ENCODE measurements at regions not wholly inside any gene's neighbourhood (a gene's known extent, or its start where the extent isn't known, plus 50 kb on each side); places are given as distances from the start of the nearest gene placed in this dataset.

DNA sequence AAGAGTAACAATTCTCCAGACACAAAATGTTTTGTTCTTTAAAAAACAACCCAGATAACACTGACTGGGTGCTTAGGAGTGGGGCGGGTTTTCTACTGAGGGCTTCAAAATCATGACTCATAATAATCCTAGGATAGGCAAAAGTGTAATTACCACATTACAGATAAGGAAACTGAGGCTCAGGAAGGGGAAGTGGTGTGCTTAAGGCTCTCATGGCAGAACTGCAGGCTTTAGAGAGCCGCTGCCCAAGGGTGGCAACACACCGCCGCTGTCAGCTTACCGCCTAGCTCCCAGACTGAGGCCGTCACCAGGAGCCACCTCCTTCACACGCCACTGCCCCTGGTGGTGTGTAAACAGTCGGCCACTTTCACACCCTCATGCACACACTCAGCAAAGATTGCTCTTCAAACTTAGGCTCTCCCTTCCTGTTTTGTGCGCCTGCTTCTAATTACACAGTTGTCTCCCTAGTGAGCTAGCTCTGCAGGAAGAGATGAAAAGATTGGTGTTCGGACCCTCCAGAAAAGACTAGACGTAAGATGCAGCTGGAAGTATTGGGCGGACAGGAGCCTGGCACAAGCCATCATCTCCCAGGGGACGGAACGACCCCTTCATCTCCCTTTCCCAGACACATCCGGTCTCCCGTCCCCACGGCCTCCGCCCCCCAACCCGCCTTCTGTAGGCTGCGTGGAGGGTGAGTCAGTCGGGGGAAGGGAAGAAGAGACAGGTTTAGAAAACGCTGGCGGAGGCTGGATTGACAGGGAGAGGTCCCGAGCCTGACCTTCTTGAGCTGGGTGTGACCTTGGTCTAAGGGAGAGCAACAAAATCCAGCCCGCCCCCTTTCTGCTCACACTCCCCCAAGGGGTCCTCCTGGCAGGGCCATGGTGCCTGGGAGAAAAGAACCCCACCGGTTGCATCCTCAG, 162.7 kb downstream of the SYK start:
- WGBS, 3 donors: 60 to 76% (median 70%) methylated on average over 26 of the region's 26 CpGs
- H3K36me3 ChIP-seq (ENCODE audit: control insufficient read depth in 3 of 3, insufficient read depth in 2 of 3, low read depth in 1 of 3, low read length in 3 of 3): no peaks in the 10 kb centered on the region
- peak overlapping the region in 1 of 3 donors; percentile 5 for H3K27ac ChIP-seq (ENCODE audit: low read depth in 1 of 3, low read length in 2 of 3)
- peak; percentile 27 to 41 for DNase-seq
- H3K27me3 ChIP-seq (ENCODE audit: control insufficient read depth in 3 of 3, insufficient read depth in 3 of 3, low read length in 3 of 3): peaks cover 0 to 4% (median 0%) of the 10 kb centered on the region in 3 donors
- FAIRE-seq: no peak
- peaks cover 0 to 5% of the 10 kb centered on the region in 2 donors for H3K9me3 ChIP-seq (ENCODE audit: control insufficient read depth in 2 of 2, insufficient read depth in 1 of 2, low read depth in 1 of 2, low read length in 1 of 2)
- H3K4me1 ChIP-seq (ENCODE audit: control insufficient read depth in 3 of 3, insufficient read depth in 2 of 3, low read depth in 1 of 3, low read length in 2 of 3): no peaks in the 10 kb centered on the region
- no peak overlapping the region for H3K4me3 ChIP-seq (ENCODE audit: low read depth in 1 of 3, low read length in 3 of 3)

DNA sequence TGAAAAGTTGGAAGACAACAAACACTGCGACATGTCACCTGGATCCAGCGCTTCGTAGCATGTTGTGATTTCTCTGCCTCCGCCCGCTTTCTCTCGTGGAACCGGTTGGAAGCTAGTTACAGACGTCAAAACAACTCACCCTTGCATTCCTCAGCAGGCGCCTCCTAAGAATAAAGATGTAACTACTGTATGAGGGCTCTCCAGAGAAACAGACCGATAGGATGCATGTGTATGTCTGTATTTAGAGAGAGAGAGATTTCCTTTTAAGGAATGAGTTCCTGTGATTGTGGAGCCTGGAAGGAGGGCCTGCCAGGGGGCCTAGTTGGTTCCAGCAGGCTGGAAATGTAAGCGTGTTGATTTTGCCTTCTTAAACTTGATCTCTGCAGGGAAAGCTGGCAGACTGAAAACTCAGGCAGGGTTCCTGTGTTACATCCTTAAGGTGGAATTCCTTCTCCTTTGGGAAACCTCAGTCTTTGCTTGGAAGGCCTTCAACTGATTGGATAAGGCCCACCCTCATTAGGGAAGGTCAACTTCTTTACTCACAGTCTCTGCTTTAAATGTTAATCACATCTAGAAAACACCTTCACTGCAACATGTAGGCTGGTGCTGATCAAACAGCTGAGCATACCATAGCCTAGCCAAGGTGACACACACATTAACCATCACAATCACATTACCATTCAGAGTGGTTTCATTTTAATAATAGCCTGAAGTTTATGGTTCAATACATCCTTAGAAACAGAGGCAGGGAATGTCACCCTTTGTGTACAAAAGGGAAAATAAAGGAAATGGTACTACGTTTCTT, 163.8 kb downstream of the SYK start:
- Histone ChIP-seq H3K4me3 (ENCODE audit: low read depth in 1 of 3, low read length in 3 of 3) (no peak overlapping the region), H3K27ac (ENCODE audit: low read depth in 1 of 3, low read length in 2 of 3) (peak overlapping the region in 1 of 3 donors; percentile 5), H3K9me3 (ENCODE audit: control insufficient read depth in 2 of 2, insufficient read depth in 1 of 2, low read depth in 1 of 2, low read length in 1 of 2) (peaks cover 0 to 5% of the 10 kb centered on the region in 2 donors), H3K4me1 (ENCODE audit: control insufficient read depth in 3 of 3, insufficient read depth in 2 of 3, low read depth in 1 of 3, low read length in 2 of 3) (no peaks in the 10 kb centered on the region), H3K36me3 (ENCODE audit: control insufficient read depth in 3 of 3, insufficient read depth in 2 of 3, low read depth in 1 of 3, low read length in 3 of 3) (no peaks in the 10 kb centered on the region), H3K27me3 (ENCODE audit: control insufficient read depth in 3 of 3, insufficient read depth in 3 of 3, low read length in 3 of 3) (peaks cover 0 to 4% (median 0%) of the 10 kb centered on the region in 3 donors)
- WGBS, 3 donors: 77 to 84% (median 78%) methylated on average over 12 of the region's 12 CpGs
- no peak for FAIRE-seq
- no peak for DNase-seq

DNA sequence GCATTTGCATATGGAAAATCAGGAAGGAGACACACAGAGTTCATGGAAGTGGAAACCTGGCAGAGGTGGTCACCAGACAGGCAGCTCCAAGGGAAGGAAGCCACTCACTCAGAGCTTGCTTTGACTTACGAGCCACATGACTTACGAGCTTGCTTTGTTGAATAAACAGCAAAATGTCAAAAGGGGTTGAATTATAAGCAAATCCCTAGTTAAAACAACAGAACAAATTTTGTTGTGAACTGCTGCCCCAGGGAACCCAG, 164.3 kb downstream of the SYK start:
- DNase-seq: no peak
- H3K36me3 ChIP-seq (ENCODE audit: control insufficient read depth in 3 of 3, insufficient read depth in 2 of 3, low read depth in 1 of 3, low read length in 3 of 3): no peaks in the 10 kb centered on the region
- H3K4me1 ChIP-seq (ENCODE audit: control insufficient read depth in 3 of 3, insufficient read depth in 2 of 3, low read depth in 1 of 3, low read length in 2 of 3): no peaks in the 10 kb centered on the region
- WGBS, 3 donors: 68 to 85% (median 84%) methylated on average over 2 of the region's 2 CpGs
- H3K27me3 ChIP-seq (ENCODE audit: control insufficient read depth in 3 of 3, insufficient read depth in 3 of 3, low read length in 3 of 3): no peaks in the 10 kb centered on the region
- no peak overlapping the region for H3K27ac ChIP-seq (ENCODE audit: low read depth in 1 of 3, low read length in 2 of 3)
- no peak overlapping the region for H3K4me3 ChIP-seq (ENCODE audit: low read depth in 1 of 3, low read length in 3 of 3)
- peaks cover 0 to 5% of the 10 kb centered on the region in 2 donors for H3K9me3 ChIP-seq (ENCODE audit: control insufficient read depth in 2 of 2, insufficient read depth in 1 of 2, low read depth in 1 of 2, low read length in 1 of 2)
- no peak for FAIRE-seq

DNA sequence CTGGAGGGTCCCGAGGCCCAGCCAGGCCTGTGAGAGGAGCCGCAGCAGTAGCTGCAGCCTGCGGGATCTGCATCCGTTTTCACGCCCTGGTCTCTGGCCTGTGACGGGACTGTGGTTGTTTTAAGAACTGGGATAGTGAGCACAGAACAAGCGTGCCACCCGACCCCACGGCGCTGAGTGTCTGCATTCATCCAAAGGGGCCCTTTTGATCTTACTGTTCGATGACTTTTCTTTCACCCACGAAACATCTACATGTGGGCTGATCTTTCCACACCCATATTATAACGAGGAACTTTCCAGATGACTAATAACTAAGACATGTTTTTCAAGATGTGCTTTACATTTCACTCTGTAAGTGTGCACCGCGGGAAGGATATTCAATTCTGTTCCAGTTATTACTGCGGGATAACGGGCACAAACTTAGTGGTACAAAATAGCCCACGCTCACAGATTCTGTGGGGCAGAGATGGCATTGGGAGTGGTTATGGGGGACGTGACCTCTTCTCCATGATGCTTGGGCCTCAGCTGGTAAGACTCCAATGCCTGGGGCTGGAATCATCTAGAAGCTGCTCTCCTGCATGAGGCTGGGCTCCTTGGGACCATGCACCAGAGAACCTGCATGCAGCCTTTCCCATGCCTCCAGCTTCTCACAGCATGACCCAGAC, 165.0 kb downstream of the SYK start:
- Histone ChIP-seq H3K4me1 (ENCODE audit: control insufficient read depth in 3 of 3, insufficient read depth in 2 of 3, low read depth in 1 of 3, low read length in 2 of 3) (no peaks in the 10 kb centered on the region), H3K4me3 (ENCODE audit: low read depth in 1 of 3, low read length in 3 of 3) (no peak overlapping the region), H3K9me3 (ENCODE audit: control insufficient read depth in 2 of 2, insufficient read depth in 1 of 2, low read depth in 1 of 2, low read length in 1 of 2) (peaks cover 0 to 5% of the 10 kb centered on the region in 2 donors), H3K36me3 (ENCODE audit: control insufficient read depth in 3 of 3, insufficient read depth in 2 of 3, low read depth in 1 of 3, low read length in 3 of 3) (no peaks in the 10 kb centered on the region), H3K27ac (ENCODE audit: low read depth in 1 of 3, low read length in 2 of 3) (no peak overlapping the region), H3K27me3 (ENCODE audit: control insufficient read depth in 3 of 3, insufficient read depth in 3 of 3, low read length in 3 of 3) (no peaks in the 10 kb centered on the region)
- no peak for DNase-seq
- WGBS, 3 donors: 77 to 80% (median 79%) methylated on average over 19 of the region's 19 CpGs
- no peak for FAIRE-seq

DNA sequence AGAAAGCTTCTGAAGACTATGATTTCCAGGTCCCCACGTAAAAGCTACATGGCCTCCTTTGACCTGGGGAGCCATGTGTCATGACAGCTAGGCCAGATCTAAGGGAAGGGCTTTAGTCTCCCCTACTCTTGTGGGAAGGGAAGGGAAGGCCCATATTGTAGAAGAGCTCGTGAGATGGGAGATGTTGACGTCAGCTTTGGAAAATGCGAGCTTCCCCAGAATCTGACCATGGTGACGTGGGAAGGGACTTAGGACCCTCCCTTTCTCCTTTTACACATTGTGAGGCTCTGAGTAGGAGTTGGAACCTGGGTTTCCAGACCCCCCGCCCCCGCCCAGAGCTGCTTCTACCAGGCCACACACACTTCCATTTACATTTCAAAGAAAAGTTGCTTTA, 165.5 kb downstream of the SYK start:
- peaks cover 0 to 5% of the 10 kb centered on the region in 2 donors for H3K9me3 ChIP-seq (ENCODE audit: control insufficient read depth in 2 of 2, insufficient read depth in 1 of 2, low read depth in 1 of 2, low read length in 1 of 2)
- DNase-seq (no peak), FAIRE-seq (no peak)
- H3K36me3 ChIP-seq (ENCODE audit: control insufficient read depth in 3 of 3, insufficient read depth in 2 of 3, low read depth in 1 of 3, low read length in 3 of 3): no peaks in the 10 kb centered on the region
- H3K4me1 ChIP-seq (ENCODE audit: control insufficient read depth in 3 of 3, insufficient read depth in 2 of 3, low read depth in 1 of 3, low read length in 2 of 3): no peaks in the 10 kb centered on the region
- 91 to 95% (median 95%) methylated on average over 7 of the region's 7 CpGs for WGBS, 3 donors
- H3K27me3 ChIP-seq (ENCODE audit: control insufficient read depth in 3 of 3, insufficient read depth in 3 of 3, low read length in 3 of 3): no peaks in the 10 kb centered on the region
- H3K27ac ChIP-seq (ENCODE audit: low read depth in 1 of 3, low read length in 2 of 3): no peak overlapping the region
- no peak overlapping the region for H3K4me3 ChIP-seq (ENCODE audit: low read depth in 1 of 3, low read length in 3 of 3)

DNA sequence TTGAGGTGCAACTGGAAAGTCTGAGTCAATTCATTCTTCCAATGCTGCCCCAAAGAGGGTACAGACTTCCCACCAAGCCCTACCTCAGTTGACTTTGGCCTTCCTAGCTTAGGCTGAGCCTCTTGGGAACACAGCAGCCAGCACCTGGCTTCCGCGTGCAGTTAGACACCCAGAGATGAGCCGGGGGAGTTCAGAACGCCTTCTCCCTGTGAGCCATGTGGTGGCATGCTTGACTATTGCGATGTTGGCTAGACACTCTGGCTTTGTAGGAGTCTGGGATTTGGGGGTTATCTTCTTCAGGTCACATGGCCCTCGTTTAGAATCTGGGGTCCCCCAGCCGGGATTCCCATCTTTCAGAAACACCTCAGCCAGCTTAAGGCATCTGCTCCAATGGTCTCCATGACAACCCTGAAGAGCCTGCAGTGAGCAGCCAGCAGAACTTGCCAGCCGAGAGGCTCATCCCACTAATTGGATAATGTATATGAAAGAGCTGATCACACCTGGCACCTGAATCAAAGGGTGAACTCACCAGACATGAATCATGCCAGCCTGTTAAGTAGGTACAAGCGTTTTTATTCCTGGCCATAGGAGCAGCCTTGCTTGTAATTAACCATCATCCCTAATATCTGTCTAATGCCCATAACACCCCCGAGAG, 167.5 kb downstream of the SYK start:
- 84 to 92% (median 85%) methylated on average over 10 of the region's 10 CpGs for WGBS, 3 donors

DNA sequence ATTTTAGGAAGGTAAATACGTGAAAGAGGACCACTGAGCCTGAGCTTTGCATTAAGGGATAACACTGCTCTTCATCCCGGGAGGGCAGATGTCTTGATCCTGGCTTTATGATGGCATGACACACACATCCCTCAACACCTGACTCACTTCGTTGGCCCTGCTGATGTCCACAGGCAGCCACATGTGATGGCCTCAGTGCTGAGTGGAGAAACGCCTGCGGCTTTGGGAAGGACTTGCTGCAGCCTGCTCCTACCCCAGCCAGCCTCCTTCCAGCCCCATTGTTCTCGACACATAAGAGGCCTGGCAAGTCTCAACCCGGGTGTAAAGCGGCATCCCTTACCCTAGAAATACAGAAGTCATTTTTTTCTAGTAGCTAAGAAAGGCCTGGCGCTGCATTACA, 169.0 kb downstream of the SYK start:
- Histone ChIP-seq H3K36me3 (ENCODE audit: control insufficient read depth in 3 of 3, insufficient read depth in 2 of 3, low read depth in 1 of 3, low read length in 3 of 3) (no peaks in the 10 kb centered on the region), H3K9me3 (ENCODE audit: control insufficient read depth in 2 of 2, insufficient read depth in 1 of 2, low read depth in 1 of 2, low read length in 1 of 2) (no peaks in the 10 kb centered on the region), H3K4me1 (ENCODE audit: control insufficient read depth in 3 of 3, insufficient read depth in 2 of 3, low read depth in 1 of 3, low read length in 2 of 3) (no peaks in the 10 kb centered on the region), H3K27ac (ENCODE audit: low read depth in 1 of 3, low read length in 2 of 3) (no peak overlapping the region), H3K4me3 (ENCODE audit: low read depth in 1 of 3, low read length in 3 of 3) (no peak overlapping the region), H3K27me3 (ENCODE audit: control insufficient read depth in 3 of 3, insufficient read depth in 3 of 3, low read length in 3 of 3) (no peaks in the 10 kb centered on the region)
- DNase-seq (no peak), FAIRE-seq (no peak)
- 84 to 89% (median 87%) methylated on average over 9 of the region's 9 CpGs for WGBS, 3 donors

More for the DNA sequence above, 167.5 kb downstream of the SYK start:
- Histone ChIP-seq H3K4me1 (ENCODE audit: control insufficient read depth in 3 of 3, insufficient read depth in 2 of 3, low read depth in 1 of 3, low read length in 2 of 3) (no peaks in the 10 kb centered on the region), H3K9me3 (ENCODE audit: control insufficient read depth in 2 of 2, insufficient read depth in 1 of 2, low read depth in 1 of 2, low read length in 1 of 2) (no peaks in the 10 kb centered on the region), H3K27ac (ENCODE audit: low read depth in 1 of 3, low read length in 2 of 3) (no peak overlapping the region), H3K27me3 (ENCODE audit: control insufficient read depth in 3 of 3, insufficient read depth in 3 of 3, low read length in 3 of 3) (no peaks in the 10 kb centered on the region), H3K36me3 (ENCODE audit: control insufficient read depth in 3 of 3, insufficient read depth in 2 of 3, low read depth in 1 of 3, low read length in 3 of 3) (no peaks in the 10 kb centered on the region), H3K4me3 (ENCODE audit: low read depth in 1 of 3, low read length in 3 of 3) (no peak overlapping the region)
- no peak for DNase-seq
- FAIRE-seq: no peak

DNA sequence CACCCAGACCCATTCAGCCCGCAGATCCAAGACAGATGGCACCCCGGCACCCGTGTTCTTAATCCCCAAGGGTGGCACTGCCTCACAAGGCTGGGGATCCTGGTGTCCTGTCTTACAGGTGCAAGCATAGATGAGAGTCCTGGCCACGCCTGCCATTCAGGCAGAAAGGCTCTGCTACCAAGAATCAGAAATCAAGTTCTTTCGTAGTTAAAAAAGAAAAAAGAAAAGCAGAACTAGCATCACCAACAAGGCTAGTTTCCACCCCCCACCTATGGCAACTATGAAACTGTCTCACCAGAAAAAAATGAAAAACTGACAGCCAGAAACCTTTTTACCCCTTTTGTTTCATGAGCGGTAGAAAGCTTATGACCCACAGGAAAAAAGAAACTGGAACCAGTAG, 170.4 kb downstream of the SYK start:
- Histone ChIP-seq H3K27ac (ENCODE audit: low read depth in 1 of 3, low read length in 2 of 3) (peak overlapping the region in 1 of 3 donors; percentile 75), H3K4me3 (ENCODE audit: low read depth in 1 of 3, low read length in 3 of 3) (no peak overlapping the region), H3K9me3 (ENCODE audit: control insufficient read depth in 2 of 2, insufficient read depth in 1 of 2, low read depth in 1 of 2, low read length in 1 of 2) (no peaks in the 10 kb centered on the region), H3K36me3 (ENCODE audit: control insufficient read depth in 3 of 3, insufficient read depth in 2 of 3, low read depth in 1 of 3, low read length in 3 of 3) (no peaks in the 10 kb centered on the region), H3K27me3 (ENCODE audit: control insufficient read depth in 3 of 3, insufficient read depth in 3 of 3, low read length in 3 of 3) (no peaks in the 10 kb centered on the region), H3K4me1 (ENCODE audit: control insufficient read depth in 3 of 3, insufficient read depth in 2 of 3, low read depth in 1 of 3, low read length in 2 of 3) (no peaks in the 10 kb centered on the region)
- 73 to 80% (median 78%) methylated on average over 6 of the region's 6 CpGs for WGBS, 3 donors
- DNase-seq (no peak), FAIRE-seq (no peak)

Data from small intestine (tissue), 7 donors.